HS-27A (cell line): ENCODE measurements at regions not wholly inside any gene's neighbourhood (a gene's known extent, or its start where the extent isn't known, plus 50 kb on each side); places are given as distances from the start of the nearest gene placed in this dataset.

ENCODE experiments used
- DNase-seq: peaks from one replicate; pipeline ENCODE4 v3.0.0-alpha.2; 2012; ENCODE audit warnings: low read depth, missing footprints

- no peak for DNase-seq
Observed at GRCh38 chr2:181341855-181342600, 115.2 kb upstream of the ITGA4 start.

- no peak for DNase-seq
Observed at GRCh38 chr2:181348107-181348837, 108.9 kb upstream of the ITGA4 start.

DNA sequence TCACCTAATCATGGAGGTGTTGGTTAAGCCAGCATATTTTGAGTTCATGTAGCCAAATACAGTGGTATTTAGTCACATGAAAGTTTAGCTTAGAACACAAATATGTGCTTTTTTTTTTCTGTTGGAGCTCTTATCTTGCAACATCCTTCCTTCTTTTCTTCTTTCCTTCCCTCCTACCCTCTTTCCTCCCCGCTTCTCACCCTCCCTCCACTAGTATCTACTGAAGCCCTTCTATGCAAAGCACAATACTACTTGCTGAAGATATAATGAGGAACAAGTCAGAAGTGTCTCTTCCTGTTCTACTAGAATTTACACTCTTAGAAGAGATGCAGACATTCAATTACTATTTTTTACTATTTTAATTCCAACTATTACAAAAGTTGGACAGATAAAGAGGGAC, 105.0 kb upstream of the ITGA4 start:
- DNase-seq: no peak

DNA sequence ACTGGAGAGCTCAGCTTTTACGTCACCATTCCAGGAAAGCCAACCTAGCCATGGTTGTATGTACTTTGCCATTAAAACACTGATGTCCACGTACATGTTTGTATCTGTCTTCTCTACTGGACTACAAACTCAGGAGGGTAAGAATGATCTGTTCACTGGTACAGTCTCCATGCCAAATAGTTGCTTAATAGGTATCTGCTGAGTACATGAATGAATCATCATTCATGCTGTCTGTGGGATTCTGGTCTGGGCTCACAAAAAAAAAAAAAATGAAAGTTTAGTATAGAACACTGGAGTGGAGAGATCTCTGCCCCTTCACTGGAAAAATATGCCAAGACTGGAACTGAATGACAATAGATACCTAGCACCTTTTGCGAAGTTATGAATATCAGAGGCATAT, 102.6 kb upstream of the ITGA4 start:
- no peak for DNase-seq

DNA sequence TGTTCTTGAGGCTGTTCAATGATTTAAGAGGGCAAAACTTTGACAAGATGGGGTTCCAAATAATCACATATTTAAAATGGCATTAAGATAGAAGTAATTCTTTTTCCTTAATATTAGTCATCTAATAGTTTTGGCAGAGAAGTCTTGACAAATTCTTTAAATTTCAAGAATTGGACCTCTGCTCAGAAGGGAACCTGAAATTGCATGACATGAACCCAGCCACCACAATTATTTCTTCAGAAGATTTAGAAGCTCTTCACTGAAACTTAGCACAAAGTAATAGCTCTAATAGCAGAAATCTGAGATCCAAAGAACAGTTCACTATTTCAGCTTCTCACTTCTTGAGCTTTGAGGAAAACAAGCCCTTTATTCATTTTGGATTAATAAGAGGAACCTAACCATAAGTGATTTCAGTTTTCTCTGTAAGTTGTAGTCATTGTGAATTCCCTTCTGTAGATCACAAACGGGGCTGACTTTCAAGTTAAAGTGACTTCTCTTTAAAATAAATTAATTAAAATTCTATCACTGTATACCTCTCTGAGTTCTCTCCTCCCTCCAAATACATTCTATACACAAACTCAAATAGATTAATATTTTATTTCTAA, 100.6 kb upstream of the ITGA4 start:
- no peak for DNase-seq

GRCh38 chr2:181357979-181358378, 99.2 kb upstream of the ITGA4 start:
- DNase-seq: no peak

DNA sequence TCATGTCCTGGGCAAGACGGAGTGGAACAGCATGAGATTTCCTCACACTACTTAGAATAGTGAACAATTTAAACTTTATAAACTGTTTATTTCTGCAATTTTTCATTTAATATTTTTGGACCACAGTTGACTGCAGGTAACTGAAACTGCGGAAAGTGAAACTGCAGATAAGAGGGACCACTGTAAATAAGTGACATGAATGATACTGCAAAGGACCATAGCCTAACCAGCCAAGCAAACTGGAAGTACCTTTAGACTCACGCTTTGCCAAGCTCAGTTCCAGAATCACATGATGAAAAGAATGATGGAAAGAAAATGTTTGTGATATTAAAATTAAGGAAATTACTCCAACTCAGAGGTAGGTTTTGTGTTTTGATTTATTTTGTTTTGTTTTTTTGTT, 94.6 kb upstream of the ITGA4 start:
- DNase-seq: no peak

DNA sequence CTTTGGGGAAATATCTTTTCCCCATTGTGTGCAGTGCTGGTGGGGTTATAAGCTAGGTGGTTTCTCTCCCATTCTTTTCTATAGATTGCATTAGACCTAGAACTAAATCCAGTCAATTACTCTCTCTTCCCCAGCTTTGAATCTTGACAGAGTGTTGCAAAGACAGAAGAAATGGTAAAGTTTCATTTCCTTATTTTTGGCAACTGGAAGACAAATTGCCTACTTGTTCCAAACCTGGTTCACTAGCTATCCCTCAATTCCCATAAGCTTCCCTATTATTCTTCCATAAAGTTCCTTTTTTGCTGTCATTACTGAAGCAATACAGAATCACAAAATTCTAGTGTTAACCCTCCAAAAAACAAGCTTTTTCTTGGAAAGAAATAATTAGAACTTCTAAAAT, 94.0 kb upstream of the ITGA4 start:
- DNase-seq: no peak

- DNase-seq: no peak
Observed at GRCh38 chr2:181364492-181365170, 92.6 kb upstream of the ITGA4 start.

- no peak for DNase-seq
Observed at GRCh38 chr2:181366675-181367175, 90.5 kb upstream of the ITGA4 start.

DNA sequence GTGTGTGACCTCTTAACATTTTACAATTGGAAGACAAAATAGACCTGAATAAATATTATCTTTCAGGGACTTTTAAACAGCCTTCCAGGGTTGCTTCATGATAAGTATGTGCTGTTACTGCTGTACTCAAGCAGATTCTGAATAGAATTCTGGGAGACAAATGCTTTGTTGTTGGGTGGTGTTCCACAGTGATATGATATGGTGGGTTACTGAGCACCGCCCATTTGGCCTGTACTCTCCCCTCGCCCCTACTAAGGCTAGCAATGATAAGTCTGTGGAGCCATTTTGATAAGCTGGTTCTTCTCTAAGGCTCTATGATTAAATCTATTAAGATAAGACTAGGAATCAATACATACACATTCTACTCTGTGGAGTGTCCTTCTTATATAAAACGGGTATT, 89.8 kb upstream of the ITGA4 start:
- no peak for DNase-seq

DNA sequence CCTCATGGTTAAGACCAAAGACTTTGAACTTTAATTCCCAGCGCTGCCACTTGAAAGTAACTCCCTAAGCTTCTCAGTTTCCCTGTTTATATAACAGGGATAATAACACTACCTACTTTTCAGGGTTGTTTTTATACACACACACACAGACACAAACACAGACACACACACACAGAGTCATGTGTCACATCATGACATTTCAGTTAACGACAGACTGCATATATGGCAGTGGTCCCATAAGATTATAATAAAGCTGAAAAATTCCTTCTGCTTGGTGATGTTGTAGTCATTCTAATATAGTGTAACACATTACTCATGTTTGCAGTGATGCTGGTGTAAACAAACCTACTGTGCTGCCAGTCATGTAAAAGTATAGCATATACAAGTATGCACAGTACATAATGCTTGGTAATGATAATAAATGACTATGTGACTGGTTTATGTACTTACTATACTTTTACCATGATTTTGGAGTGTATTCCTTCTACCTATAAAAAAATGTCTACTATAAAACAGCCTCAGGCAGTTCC, 89.2 kb upstream of the ITGA4 start:
- no peak for DNase-seq

DNA sequence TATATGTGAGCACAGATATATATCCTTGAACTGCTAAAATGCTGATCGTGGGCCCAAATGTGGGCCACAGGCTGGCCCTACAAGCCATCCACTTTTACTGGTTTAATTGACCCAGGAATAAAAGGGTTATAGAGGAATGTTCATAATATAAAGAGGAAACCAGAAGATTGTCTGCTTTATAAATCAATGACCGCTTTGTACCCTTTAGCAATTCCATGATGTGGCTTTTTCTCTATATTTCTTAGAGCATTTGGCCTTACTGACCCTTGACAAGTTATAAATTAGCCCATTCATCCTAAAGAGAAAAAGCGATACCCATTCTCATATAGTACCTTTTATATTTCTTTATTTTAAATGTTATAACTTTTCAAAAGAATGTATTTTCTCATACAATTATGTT, 87.1 kb upstream of the ITGA4 start:
- DNase-seq: no peak

DNA sequence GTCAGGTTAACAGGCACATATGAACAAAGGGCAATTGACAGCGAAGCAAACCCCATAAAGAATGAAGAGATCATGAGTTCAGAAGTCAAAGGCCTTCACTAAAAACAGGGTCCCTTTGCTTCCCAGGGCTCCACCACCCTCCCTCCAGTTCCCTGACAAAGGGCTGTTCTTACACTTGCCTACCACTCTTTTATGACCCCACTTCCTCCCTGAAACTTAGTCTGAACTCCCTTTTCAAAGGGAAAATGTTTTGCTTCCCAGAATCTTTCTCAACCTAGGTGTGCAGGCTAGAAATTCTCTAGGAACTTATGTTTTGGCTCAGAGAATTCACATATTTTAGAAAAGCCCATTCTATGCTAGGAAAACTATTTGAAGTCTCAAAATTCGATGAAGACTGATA, 86.0 kb upstream of the ITGA4 start:
- DNase-seq: no peak

- peak; percentile 42 for DNase-seq
Observed at GRCh38 chr2:181371782-181372645, 85.2 kb upstream of the ITGA4 start.

DNA sequence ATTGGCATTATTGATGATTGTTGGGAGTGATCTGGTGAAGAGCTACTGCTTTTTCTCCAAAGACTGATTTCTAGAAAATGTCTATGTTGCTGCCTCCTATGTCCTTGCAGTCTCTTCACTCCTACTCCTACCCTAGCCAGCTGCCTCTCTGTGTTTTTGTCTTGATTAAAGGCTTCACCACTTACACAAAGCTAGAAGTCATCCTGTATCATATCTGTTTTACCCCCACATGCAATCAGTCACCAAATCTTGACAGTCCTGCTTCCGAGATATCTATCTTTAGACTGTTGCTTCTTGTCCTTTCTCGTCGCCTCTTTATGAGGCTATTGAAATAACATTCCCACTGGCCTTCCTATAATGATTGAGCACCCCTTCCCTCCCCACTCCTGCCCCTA, 84.5 kb upstream of the ITGA4 start:
- no peak for DNase-seq

DNA sequence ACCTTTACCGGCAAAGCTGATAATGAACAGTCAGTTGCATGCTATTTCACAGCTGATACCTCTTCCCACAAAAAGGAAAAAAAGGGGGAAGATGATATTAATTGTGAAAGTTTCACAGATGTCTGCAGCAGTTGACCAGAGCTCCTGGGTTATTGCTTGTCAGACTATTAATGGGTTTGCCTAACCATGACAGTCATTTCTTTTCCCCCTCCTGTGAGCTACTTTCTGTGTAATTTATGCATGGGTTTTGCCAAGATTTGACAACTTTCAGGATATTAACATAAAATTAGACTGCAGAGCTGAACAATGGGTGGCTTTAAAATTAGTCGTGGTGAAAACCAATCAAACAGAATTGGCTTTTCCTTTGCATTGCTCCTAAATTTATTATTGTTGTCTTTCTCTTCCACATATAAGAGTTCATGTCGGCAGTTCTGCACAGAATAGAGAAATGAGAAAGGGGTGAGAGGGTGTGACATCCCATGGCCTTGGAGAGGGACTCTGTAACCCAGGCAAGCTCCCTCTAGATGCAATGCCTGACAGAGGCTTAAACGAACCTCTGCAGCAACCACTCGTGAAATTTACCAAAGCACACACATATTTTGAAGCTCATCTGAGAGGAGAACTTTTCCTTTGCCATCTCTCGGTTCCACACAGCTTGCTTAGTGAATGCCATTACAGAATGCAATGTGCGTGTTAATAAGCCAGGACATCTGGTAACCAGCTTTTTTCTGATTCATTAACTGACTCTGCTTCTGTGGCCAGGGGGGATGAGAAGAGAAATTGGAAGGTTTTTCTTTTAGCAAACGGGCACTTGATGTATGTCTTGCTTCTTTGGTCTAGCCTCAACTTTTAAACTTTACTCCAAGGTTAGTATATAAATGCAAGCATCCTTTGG, 82.2 kb upstream of the ITGA4 start:
- no peak for DNase-seq

DNA sequence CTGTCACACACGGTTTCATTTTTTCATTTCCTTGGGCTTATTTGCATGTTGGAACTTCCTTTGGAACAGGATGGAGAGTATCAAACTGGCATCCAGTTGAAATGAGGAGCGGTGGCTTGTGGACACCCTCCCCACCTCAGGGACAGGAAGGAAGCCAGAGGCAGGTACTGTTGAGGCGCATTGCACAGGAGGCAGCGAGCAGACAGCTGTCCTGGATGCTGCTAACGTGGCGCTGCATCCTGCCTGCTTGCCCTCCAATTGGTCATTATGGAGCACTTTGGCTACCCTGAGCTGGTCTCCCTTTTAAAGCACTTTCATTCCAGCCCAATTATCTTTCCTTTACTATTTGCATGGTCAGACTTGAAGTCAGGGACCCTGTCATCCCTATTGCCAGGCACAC, 80.7 kb upstream of the ITGA4 start:
- DNase-seq: no peak

- no peak for DNase-seq
Observed at GRCh38 chr2:181376999-181377398, 80.2 kb upstream of the ITGA4 start.

DNA sequence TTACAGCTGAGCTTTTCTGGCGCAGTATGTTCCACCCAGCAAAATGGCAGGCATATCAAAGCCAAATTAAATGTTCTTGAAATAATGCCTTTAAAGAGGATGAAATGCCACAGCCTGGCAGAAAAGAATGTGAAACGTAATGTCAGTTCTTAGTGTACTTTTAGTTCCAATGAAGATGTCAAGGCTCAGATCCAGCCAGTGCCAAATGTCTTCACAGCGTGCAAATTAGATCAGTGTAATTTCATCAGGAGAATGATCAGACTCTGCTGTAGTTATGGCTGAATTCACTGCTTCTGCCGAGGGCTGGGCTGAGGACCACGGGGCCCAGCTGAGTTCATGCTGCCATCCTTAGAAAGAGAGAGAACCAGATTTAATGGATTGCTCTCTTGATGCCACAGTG, 78.7 kb upstream of the ITGA4 start:
- no peak for DNase-seq
